HepG2 (cell line): ENCODE measurements at regions not wholly inside any gene's neighbourhood (a gene's known extent, or its start where the extent isn't known, plus 50 kb on each side); places are given as distances from the start of the nearest gene placed in this dataset.
A peak's percentile ranks its signal among the peaks of the same experiment; 100 is the strongest.

Source experiments
- ASH2L ChIP-seq: fragments of 300-600, 200-600 bp; sonication (generic); IDR thresholded peaks from 2 replicates; pipeline ENCODE4 v1.7.0; 2017; ENCODE audit warnings: low read depth, mild to moderate bottlenecking, moderate library complexity, mixed read lengths, low read length; ENCODE audit not compliant: insufficient read length
- EP300 ChIP-seq, 3 experiments: sonication (generic) in 1 of 3; formaldehyde crosslinking in 1 of 3; IDR thresholded peaks; 2 replicates each; pipeline versions ENCODE4 v1.5.1 to v1.6.1; 2011 to 2020; ENCODE audit warnings: low read depth in 2 of 3, low read length in 2 of 3, borderline replicate concordance in 1 of 3, improper control_type of control experiment in 1 of 3, mild to moderate bottlenecking in 1 of 3, missing genetic modification reagents in 1 of 3, moderate library complexity in 1 of 3
- HDAC1 ChIP-seq: sonication (generic); formaldehyde crosslinking; IDR thresholded peaks from 2 replicates; pipeline ENCODE4 v1.5.1; 2020; ENCODE audit warnings: mild to moderate bottlenecking, missing genetic modification reagents
- HDAC2 ChIP-seq: sonication (generic); formaldehyde crosslinking; IDR thresholded peaks from 2 replicates; pipeline ENCODE4 v1.4.0; 2020; ENCODE audit warnings: missing genetic modification reagents
- KDM5A ChIP-seq: fragments of 200-600 bp; sonication (generic); IDR thresholded peaks from 2 replicates; pipeline ENCODE4 v1.7.0; 2018; ENCODE audit warnings: antibody characterized with exemption, mild to moderate bottlenecking, low read length, borderline replicate concordance
- KMT2B ChIP-seq: IDR thresholded peaks from 2 replicates; pipeline ENCODE4 v1.6.1; 2016; ENCODE audit warnings: missing genetic modification reagents, missing compliant biosample characterization
- MED1 ChIP-seq: sonication (generic); formaldehyde crosslinking; IDR thresholded peaks from 2 replicates; pipeline ENCODE4 v1.4.0; 2020; ENCODE audit warnings: missing genetic modification reagents
- NCOA5 ChIP-seq: sonication (generic); formaldehyde crosslinking; IDR thresholded peaks from 2 replicates; pipeline ENCODE4 v1.4.0; 2020; ENCODE audit warnings: missing genetic modification reagents
- NFKB2 ChIP-seq: sonication (generic); formaldehyde crosslinking; IDR thresholded peaks from 2 replicates; pipeline ENCODE4 v1.4.0; 2020; ENCODE audit warnings: missing genetic modification reagents, borderline replicate concordance
- RARA ChIP-seq: IDR thresholded peaks from 2 replicates; pipeline ENCODE4 v1.6.1; 2016; ENCODE audit warnings: missing genetic modification reagents, missing compliant biosample characterization
- SMARCC2 ChIP-seq: fragments of 450-650 bp; IDR thresholded peaks from 2 replicates; pipeline ENCODE4 v1.6.1; 2017; ENCODE audit warnings: antibody characterized with exemption, mild to moderate bottlenecking
- TBX2 ChIP-seq: sonication (generic); formaldehyde crosslinking; IDR thresholded peaks from 2 replicates; pipeline ENCODE4 v1.5.0; 2020; ENCODE audit warnings: missing genetic modification reagents, mild to moderate bottlenecking, borderline replicate concordance
- ZNF546 ChIP-seq: sonication (generic); formaldehyde crosslinking; conservative IDR thresholded peaks from 2 replicates; pipeline ENCODE4 v1.8.1; 2023; ENCODE audit warnings: mild to moderate bottlenecking, missing genetic modification reagents
- ZNF619 ChIP-seq: sonication (generic); formaldehyde crosslinking; IDR thresholded peaks from 2 replicates; pipeline ENCODE4 v1.4.0; 2020; ENCODE audit warnings: mild to moderate bottlenecking, missing genetic modification reagents
- ZNF678 ChIP-seq: sonication (generic); formaldehyde crosslinking; IDR thresholded peaks from 2 replicates; pipeline ENCODE4 v1.4.0; 2020; ENCODE audit warnings: mild to moderate bottlenecking, missing genetic modification reagents
- ZNF816 ChIP-seq: sonication (generic); formaldehyde crosslinking; IDR thresholded peaks from 2 replicates; pipeline ENCODE4 v1.8.0; 2022; ENCODE audit warnings: missing genetic modification reagents, mild to moderate bottlenecking, borderline replicate concordance
- ZNF850 ChIP-seq: sonication (generic); formaldehyde crosslinking; conservative IDR thresholded peaks from 2 replicates; pipeline ENCODE4 v1.9.0; 2021; ENCODE audit warnings: mild to moderate bottlenecking, missing genetic modification reagents
- ZSCAN9 ChIP-seq: IDR thresholded peaks from 2 replicates; pipeline ENCODE4 v1.6.1; 2016; ENCODE audit warnings: borderline replicate concordance
- TF ChIP-seq, protein P1 (sequence below): IDR thresholded peaks from 2 replicates; pipeline ENCODE4 v1.6.1; 2018; ENCODE audit warnings: missing genetic modification reagents, mild to moderate bottlenecking, missing compliant biosample characterization
- TF ChIP-seq, protein P2 (sequence below): IDR thresholded peaks from 2 replicates; pipeline ENCODE4 v1.6.1; 2016; ENCODE audit warnings: missing compliant biosample characterization, missing genetic modification reagents, borderline replicate concordance
- TF ChIP-seq, protein P3 (sequence below): sonication (generic); formaldehyde crosslinking; IDR thresholded peaks from 2 replicates; pipeline ENCODE4 v1.8.0; 2022; ENCODE audit warnings: low read depth, missing genetic modification reagents
- TF ChIP-seq, protein P4 (sequence below): sonication (generic); formaldehyde crosslinking; IDR thresholded peaks from 2 replicates; pipeline ENCODE4 v1.4.0; 2020; ENCODE audit warnings: mild to moderate bottlenecking, missing genetic modification reagents

DNA sequence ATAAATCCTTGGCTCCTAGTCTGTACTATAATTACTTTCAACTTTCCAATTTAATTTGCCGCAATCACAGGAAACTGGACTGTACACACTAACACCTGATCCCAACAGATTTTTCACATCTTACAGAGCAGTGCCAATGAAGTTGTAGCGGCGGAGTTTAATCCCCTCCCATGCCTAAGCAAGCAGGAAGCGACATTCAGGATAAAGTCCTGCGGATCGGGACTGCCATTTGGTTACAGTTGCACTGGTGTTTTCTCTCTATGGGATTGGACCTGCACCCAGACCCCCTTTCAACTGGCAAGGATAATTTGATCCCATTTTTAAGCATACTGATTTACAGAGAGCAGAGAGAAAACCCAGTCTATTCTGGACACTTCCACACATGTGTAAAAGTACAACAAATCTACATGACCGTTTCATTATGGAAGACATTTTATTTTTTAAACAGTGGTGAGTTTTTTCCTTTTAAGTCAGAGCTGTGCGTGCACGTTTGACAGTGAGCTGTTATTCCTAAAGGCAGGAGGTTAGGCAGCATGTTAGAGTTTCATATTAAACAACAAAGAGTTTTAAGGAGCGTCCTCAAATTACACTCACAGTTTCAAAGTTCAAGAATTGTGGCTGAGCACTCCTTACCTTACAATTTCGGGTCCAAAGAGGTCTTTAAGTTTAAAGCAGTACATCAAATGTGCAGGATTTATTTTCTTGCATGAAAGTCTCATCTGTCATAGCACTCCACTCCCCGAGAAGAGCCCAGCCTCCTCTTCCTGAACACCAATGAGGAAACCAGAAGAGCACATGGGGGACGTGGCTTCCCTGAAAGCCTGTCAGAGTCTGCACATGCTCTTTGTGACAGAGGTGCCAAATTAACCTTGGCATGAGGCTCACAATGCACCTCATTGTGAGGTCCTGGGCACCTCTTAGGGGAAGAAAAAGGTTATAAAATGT lies 141.6 kb upstream of the RFC3 start (continued):
- TF ChIP-seq ZNF850 (CRISPR knock-in tag) = no peak
- TF ChIP-seq, protein P1, sequence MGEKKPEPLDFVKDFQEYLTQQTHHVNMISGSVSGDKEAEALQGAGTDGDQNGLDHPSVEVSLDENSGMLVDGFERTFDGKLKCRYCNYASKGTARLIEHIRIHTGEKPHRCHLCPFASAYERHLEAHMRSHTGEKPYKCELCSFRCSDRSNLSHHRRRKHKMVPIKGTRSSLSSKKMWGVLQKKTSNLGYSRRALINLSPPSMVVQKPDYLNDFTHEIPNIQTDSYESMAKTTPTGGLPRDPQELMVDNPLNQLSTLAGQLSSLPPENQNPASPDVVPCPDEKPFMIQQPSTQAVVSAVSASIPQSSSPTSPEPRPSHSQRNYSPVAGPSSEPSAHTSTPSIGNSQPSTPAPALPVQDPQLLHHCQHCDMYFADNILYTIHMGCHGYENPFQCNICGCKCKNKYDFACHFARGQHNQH = peak; percentile 54; the same call in 1 of the 2 replicates
- TF ChIP-seq, protein P2, sequence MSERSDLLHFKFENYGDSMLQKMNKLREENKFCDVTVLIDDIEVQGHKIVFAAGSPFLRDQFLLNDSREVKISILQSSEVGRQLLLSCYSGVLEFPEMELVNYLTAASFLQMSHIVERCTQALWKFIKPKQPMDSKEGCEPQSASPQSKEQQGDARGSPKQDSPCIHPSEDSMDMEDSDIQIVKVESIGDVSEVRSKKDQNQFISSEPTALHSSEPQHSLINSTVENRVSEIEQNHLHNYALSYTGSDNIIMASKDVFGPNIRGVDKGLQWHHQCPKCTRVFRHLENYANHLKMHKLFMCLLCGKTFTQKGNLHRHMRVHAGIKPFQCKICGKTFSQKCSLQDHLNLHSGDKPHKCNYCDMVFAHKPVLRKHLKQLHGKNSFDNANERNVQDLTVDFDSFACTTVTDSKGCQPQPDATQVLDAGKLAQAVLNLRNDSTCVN (CRISPR knock-in tag) = peak; percentile 33; the same call in 1 of the 2 replicates
- TF ChIP-seq, protein P3, sequence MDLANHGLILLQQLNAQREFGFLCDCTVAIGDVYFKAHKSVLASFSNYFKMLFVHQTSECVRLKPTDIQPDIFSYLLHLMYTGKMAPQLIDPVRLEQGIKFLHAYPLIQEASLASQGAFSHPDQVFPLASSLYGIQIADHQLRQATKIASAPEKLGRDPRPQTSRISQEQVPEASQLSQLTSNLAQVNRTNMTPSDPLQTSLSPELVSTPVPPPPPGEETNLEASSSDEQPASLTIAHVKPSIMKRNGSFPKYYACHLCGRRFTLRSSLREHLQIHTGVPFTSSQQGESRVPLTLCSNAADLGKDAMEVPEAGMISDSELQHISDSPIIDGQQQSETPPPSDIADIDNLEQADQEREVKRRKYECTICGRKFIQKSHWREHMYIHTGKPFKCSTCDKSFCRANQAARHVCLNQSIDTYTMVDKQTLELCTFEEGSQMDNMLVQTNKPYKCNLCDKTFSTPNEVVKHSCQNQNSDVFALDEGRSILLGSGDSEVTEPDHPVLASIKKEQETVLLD (CRISPR knock-in tag) = no peak
- peak; percentile 26; the same call in 1 of the 2 replicates for TF ChIP-seq KDM5A
- no peak for TF ChIP-seq ZNF546 (CRISPR knock-in tag)
- peak; percentile 20; the same call in 1 of the 2 replicates for TF ChIP-seq RARA (CRISPR knock-in tag)
- TF ChIP-seq ZNF619 (CRISPR knock-in tag) = no peak
- TF ChIP-seq SMARCC2 = no peak
- TF ChIP-seq, protein P4, sequence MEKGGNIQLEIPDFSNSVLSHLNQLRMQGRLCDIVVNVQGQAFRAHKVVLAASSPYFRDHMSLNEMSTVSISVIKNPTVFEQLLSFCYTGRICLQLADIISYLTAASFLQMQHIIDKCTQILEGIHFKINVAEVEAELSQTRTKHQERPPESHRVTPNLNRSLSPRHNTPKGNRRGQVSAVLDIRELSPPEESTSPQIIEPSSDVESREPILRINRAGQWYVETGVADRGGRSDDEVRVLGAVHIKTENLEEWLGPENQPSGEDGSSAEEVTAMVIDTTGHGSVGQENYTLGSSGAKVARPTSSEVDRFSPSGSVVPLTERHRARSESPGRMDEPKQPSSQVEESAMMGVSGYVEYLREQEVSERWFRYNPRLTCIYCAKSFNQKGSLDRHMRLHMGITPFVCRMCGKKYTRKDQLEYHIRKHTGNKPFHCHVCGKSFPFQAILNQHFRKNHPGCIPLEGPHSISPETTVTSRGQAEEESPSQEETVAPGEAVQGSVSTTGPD (CRISPR knock-in tag) = no peak
- no peak for TF ChIP-seq NCOA5 (CRISPR knock-in tag)
- no peak for TF ChIP-seq HDAC1 (CRISPR knock-in tag)
- peak; percentile 52; the same call in 1 of the 2 replicates for TF ChIP-seq TBX2 (CRISPR knock-in tag)
- no peak for TF ChIP-seq ZNF816 (CRISPR knock-in tag)
- peak; percentile 39 for TF ChIP-seq ASH2L
- 0 out of 4 replicates have a peak, but pooled peaks of 1 of the 2 experiments have one; percentile 14 for TF ChIP-seq EP300 (IDR thresholded peaks at IDR 0.05; ENCODE audit: low read depth in 2 of 2, low read length in 2 of 2)
- no peak for TF ChIP-seq EP300 (CRISPR knock-in tag; IDR thresholded peaks at IDR 0.05; ENCODE audit: borderline replicate concordance)
- TF ChIP-seq ZNF678 (CRISPR knock-in tag) = no peak
- peak; percentile 72; the same call in 1 of the 2 replicates for TF ChIP-seq ZSCAN9 (CRISPR knock-in tag)
- no peak for TF ChIP-seq NFKB2
- TF ChIP-seq MED1 (CRISPR knock-in tag) = peak; percentile 50
- TF ChIP-seq HDAC2 = peak; percentile 40
- TF ChIP-seq KMT2B = peak; percentile 50; the same call in 1 of the 2 replicates
